ENCODE measurements at regions not wholly inside any gene's neighbourhood (a gene's known extent, or its start where the extent isn't known, plus 50 kb on each side); places are given as distances from the start of the nearest gene placed in this dataset.

GRCh38 chr2:18706001-18706400 is 116.6 kb upstream of the NT5C1B start:
- no peaks in the 10 kb centered on the region for H3K9me3 ChIP-seq (ENCODE audit: control insufficient read depth, insufficient read depth, low read length)
- no peaks in the 10 kb centered on the region for H3K9me2 ChIP-seq (replicated peaks; ENCODE audit: control insufficient read depth, low read length)
- H3K4me1 ChIP-seq (ENCODE audit: control insufficient read depth, low read length) = no peaks in the 10 kb centered on the region
- no peaks in the 10 kb centered on the region for H4K20me1 ChIP-seq (ENCODE audit: control insufficient read depth, insufficient read depth, low read depth, low read length)
- no peaks in the 10 kb centered on the region for H3K27me3 ChIP-seq (ENCODE audit: control insufficient read depth, low read length)
- H3K4me3 ChIP-seq (ENCODE audit: low read length) = no peak overlapping the region
- H3K27ac ChIP-seq (ENCODE audit: low read depth, low read length) = no peak overlapping the region
- H3F3A ChIP-seq (ENCODE audit: control insufficient read depth, insufficient read depth) = no peaks in the 10 kb centered on the region
- TF ChIP-seq EZH2phosphoT487 (IDR thresholded peaks at IDR 0.05; ENCODE audit: borderline replicate concordance, low read length) = no peak
- TF ChIP-seq CTCF (IDR thresholded peaks at IDR 0.05; ENCODE audit: low read depth, low read length, poor library complexity, severe bottlenecking) = no peak
- H3K36me3 ChIP-seq (ENCODE audit: control insufficient read depth, low read length) = no peaks in the 10 kb centered on the region
- no peak overlapping the region for H3K4me2 ChIP-seq (ENCODE audit: low read length)
- no peaks in the 10 kb centered on the region for H3K79me2 ChIP-seq (ENCODE audit: control insufficient read depth, low read length)

DNA sequence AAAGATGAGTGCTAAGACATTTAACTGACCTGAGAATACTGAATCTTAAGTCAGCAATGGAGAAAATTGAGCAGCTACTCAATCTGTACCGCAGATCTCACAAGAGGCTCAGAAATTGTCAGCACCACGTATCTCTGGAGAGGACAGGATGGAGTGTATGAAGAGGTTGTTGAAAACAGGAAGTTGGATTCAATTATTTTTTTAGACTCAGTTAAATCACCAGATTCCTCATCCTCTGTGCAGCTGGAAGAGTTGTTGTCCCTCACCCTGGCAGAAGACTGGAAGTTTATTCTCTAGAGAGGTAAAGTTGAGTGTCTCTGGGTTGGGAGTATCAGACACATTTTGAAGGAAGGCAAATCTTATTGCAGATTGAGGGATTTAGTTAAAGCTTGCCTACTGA is 114.9 kb upstream of the NT5C1B start:
- TF ChIP-seq EZH2phosphoT487 (IDR thresholded peaks at IDR 0.05; ENCODE audit: borderline replicate concordance, low read length) (no peak), CTCF (IDR thresholded peaks at IDR 0.05; ENCODE audit: low read depth, low read length, poor library complexity, severe bottlenecking) (no peak)
- Histone ChIP-seq H4K20me1 (ENCODE audit: control insufficient read depth, insufficient read depth, low read depth, low read length) (no peaks in the 10 kb centered on the region), H3F3A (ENCODE audit: control insufficient read depth, insufficient read depth) (no peaks in the 10 kb centered on the region), H3K36me3 (ENCODE audit: control insufficient read depth, low read length) (no peaks in the 10 kb centered on the region), H3K27me3 (ENCODE audit: control insufficient read depth, low read length) (no peaks in the 10 kb centered on the region), H3K9me2 (replicated peaks; ENCODE audit: control insufficient read depth, low read length) (no peaks in the 10 kb centered on the region), H3K4me2 (ENCODE audit: low read length) (no peak overlapping the region), H3K27ac (ENCODE audit: low read depth, low read length) (no peak overlapping the region), H3K4me3 (ENCODE audit: low read length) (no peak overlapping the region), H3K79me2 (ENCODE audit: control insufficient read depth, low read length) (no peaks in the 10 kb centered on the region), H3K4me1 (ENCODE audit: control insufficient read depth, low read length) (no peaks in the 10 kb centered on the region), H3K9me3 (ENCODE audit: control insufficient read depth, insufficient read depth, low read length) (no peaks in the 10 kb centered on the region)

DNA sequence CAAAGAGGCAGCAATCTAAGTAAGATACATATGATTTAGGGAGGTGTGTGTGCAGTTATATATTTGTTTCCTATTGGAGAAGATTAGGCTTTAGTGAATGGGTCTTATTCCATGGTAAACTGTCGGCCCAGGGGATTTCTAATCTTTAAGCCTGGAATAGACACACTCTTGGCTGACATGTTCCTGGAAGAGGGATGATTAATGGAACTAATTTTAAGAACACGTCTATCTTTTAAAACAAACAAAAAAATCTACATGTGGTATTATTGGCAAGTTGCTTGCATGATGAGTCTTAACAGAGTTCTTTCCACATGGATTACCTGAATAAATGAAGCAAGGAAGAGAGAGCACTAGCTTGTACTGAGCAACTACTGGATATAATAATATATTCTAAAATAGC is 114.2 kb upstream of the NT5C1B start:
- Histone ChIP-seq H3F3A (ENCODE audit: control insufficient read depth, insufficient read depth) (no peaks in the 10 kb centered on the region), H3K27ac (ENCODE audit: low read depth, low read length) (no peak overlapping the region), H3K4me1 (ENCODE audit: control insufficient read depth, low read length) (no peaks in the 10 kb centered on the region), H3K4me2 (ENCODE audit: low read length) (no peak overlapping the region), H3K79me2 (ENCODE audit: control insufficient read depth, low read length) (no peaks in the 10 kb centered on the region), H3K27me3 (ENCODE audit: control insufficient read depth, low read length) (no peaks in the 10 kb centered on the region), H3K9me2 (replicated peaks; ENCODE audit: control insufficient read depth, low read length) (no peaks in the 10 kb centered on the region), H4K20me1 (ENCODE audit: control insufficient read depth, insufficient read depth, low read depth, low read length) (no peaks in the 10 kb centered on the region), H3K9me3 (ENCODE audit: control insufficient read depth, insufficient read depth, low read length) (no peaks in the 10 kb centered on the region), H3K4me3 (ENCODE audit: low read length) (no peak overlapping the region), H3K36me3 (ENCODE audit: control insufficient read depth, low read length) (no peaks in the 10 kb centered on the region)
- TF ChIP-seq CTCF (IDR thresholded peaks at IDR 0.05; ENCODE audit: low read depth, low read length, poor library complexity, severe bottlenecking) (no peak), EZH2phosphoT487 (IDR thresholded peaks at IDR 0.05; ENCODE audit: borderline replicate concordance, low read length) (no peak)

DNA sequence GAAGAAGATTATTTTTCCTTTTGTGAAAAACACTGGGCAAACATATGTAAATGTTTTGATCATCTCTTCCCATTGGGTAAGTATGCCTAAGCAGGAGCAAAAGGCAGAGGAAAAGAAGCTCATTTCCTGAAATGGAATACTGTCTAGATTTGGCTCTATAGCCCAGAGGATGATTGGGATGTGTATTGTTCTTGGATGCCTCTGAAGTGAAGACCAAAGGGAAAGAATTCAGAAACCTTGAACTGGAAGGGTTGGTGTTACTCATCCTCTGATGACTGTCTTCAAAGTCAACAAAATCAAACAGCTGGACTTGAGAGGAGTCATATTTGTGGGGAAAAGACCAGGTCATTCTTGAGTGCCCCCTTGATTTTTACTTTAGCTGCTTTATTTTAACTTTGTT is 112.6 kb upstream of the NT5C1B start:
- Histone ChIP-seq H3F3A (ENCODE audit: control insufficient read depth, insufficient read depth) (no peaks in the 10 kb centered on the region), H3K36me3 (ENCODE audit: control insufficient read depth, low read length) (no peaks in the 10 kb centered on the region), H3K27ac (ENCODE audit: low read depth, low read length) (no peak overlapping the region), H3K9me2 (replicated peaks; ENCODE audit: control insufficient read depth, low read length) (no peaks in the 10 kb centered on the region), H3K4me1 (ENCODE audit: control insufficient read depth, low read length) (no peaks in the 10 kb centered on the region), H3K27me3 (ENCODE audit: control insufficient read depth, low read length) (no peaks in the 10 kb centered on the region), H3K4me2 (ENCODE audit: low read length) (no peak overlapping the region), H3K4me3 (ENCODE audit: low read length) (no peak overlapping the region), H4K20me1 (ENCODE audit: control insufficient read depth, insufficient read depth, low read depth, low read length) (no peaks in the 10 kb centered on the region), H3K9me3 (ENCODE audit: control insufficient read depth, insufficient read depth, low read length) (no peaks in the 10 kb centered on the region), H3K79me2 (ENCODE audit: control insufficient read depth, low read length) (no peaks in the 10 kb centered on the region)
- TF ChIP-seq EZH2phosphoT487 (IDR thresholded peaks at IDR 0.05; ENCODE audit: borderline replicate concordance, low read length) (no peak), CTCF (IDR thresholded peaks at IDR 0.05; ENCODE audit: low read depth, low read length, poor library complexity, severe bottlenecking) (no peak)

Data from DOHH2 (cell line).